HUES48 (cell line): ENCODE measurements at regions not wholly inside any gene's neighbourhood (a gene's known extent, or its start where the extent isn't known, plus 50 kb on each side); places are given as distances from the start of the nearest gene placed in this dataset.
"Not testable (repeated sequence)": the region's sequence is repeated elsewhere in the genome, so short reads cannot be mapped to it uniquely, and the experiment has no call there.

Experiments used
- H3K27ac ChIP-seq: one replicate; pipeline ENCODE4 v1.7.0; 2013; ENCODE audit warnings: low read depth, low read length, inconsistent platforms
- H3K27me3 ChIP-seq: 2 replicates; pipeline ENCODE4 v1.6.1; 2013; ENCODE audit warnings: mild to moderate bottlenecking, low read length; ENCODE audit not compliant: control insufficient read depth, insufficient read depth
- H3K36me3 ChIP-seq: 2 replicates; pipeline ENCODE4 v1.6.1; 2013; ENCODE audit warnings: low read length; ENCODE audit not compliant: control insufficient read depth, insufficient read depth
- H3K4me1 ChIP-seq: 2 replicates; pipeline ENCODE4 v1.6.1; 2013; ENCODE audit warnings: mild to moderate bottlenecking, low read length; ENCODE audit not compliant: control insufficient read depth, insufficient read depth
- H3K4me3 ChIP-seq: 2 replicates; pipeline ENCODE4 v1.5.1; 2013; ENCODE audit warnings: mild to moderate bottlenecking, low read depth, low read length
- H3K9ac ChIP-seq: 2 replicates; pipeline ENCODE4 v1.6.1; 2013; ENCODE audit warnings: mild to moderate bottlenecking, low read depth, low read length, moderate library complexity
- H3K9me3 ChIP-seq: 2 replicates; pipeline ENCODE4 v1.6.1; 2013; ENCODE audit warnings: low read length; ENCODE audit not compliant: control insufficient read depth, insufficient read depth

DNA sequence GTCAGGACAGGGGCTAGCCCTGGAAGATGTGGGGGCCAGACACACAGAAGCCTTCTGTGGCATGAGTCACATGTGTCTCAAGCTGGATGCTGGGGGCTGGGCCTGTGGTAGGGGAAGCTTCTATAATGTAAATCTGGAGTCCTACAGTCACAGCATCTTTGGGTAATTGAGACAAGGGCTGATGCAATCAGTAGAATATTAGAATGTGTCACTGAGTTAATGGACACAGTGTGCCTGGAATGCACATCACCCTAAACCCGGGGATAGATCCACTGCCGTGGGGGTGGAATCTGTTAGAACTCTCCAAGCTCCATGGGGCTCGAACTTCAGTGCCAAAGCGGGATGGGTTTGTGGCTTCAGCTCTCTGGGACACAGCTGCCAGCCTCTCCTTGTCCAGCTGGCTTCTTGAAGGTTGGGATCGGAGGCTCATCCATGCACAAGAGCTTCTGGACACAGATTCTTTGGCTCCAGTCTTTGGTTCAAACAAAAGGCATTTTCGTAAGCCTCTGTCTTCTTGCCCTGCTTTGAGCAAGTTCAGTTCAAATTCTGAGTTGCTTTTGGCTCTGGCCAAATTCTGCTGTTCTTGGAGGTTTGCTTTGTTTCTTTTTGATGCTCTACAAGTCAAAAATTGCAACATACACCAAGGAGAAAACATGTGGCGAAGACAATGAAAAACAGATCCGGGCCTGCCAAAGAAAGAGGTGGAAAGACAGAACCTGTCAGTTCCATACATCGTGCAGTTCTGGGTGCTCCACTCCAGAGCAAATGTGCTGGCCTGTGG, 194.8 kb upstream of the ZNF32 start:
- no peaks in the 10 kb centered on the region for H3K4me1 ChIP-seq
- no peak overlapping the region for H3K4me3 ChIP-seq
- H3K36me3 ChIP-seq: no peaks in the 10 kb centered on the region
- no peak overlapping the region for H3K9ac ChIP-seq
- H3K27me3 ChIP-seq: no peaks in the 10 kb centered on the region
- no peak overlapping the region for H3K27ac ChIP-seq
- H3K9me3 ChIP-seq: no peaks in the 10 kb centered on the region

DNA sequence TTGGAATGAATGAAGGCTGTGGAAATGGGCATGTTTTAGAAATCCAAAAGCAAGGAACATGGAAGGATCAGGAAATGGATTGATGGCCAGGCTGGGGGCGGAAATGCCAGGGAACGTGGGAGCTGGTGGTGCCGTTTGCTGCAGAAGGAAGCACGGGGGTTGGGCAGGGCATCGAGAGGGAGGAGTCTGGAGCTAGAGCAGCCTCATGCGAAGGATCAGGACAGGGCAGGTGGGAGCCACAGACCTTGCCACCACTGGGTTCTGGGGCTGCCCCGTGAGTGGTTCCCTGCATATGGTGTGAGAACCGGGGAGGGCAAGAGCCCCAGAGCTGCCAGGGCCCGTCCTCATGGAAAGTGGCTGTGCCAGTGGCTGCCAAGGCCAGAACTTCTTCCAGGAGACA, 193.8 kb upstream of the ZNF32 start:
- H3K9ac ChIP-seq: no peak overlapping the region
- H3K4me1 ChIP-seq: no peaks in the 10 kb centered on the region
- H3K9me3 ChIP-seq: no peaks in the 10 kb centered on the region

GRCh38 chr10:43842072-43842471, 193.4 kb upstream of the ZNF32 start:
- Histone ChIP-seq H3K4me3 (no peak overlapping the region), H3K27me3 (no peaks in the 10 kb centered on the region)

More for the DNA sequence above, 193.8 kb upstream of the ZNF32 start:
- H3K27me3 ChIP-seq: no peaks in the 10 kb centered on the region
- H3K27ac ChIP-seq: no peak overlapping the region
- no peak overlapping the region for H3K4me3 ChIP-seq
- H3K36me3 ChIP-seq: no peaks in the 10 kb centered on the region

GRCh38 chr10:43839973-43840372, 191.3 kb upstream of the ZNF32 start:
- Histone ChIP-seq H3K4me3 (no peak overlapping the region), H3K4me1 (no peaks in the 10 kb centered on the region), H3K36me3 (no peaks in the 10 kb centered on the region), H3K27me3 (no peaks in the 10 kb centered on the region), H3K9ac (no peak overlapping the region), H3K9me3 (peaks cover 7% of the 10 kb centered on the region; the same call in 1 of the 2 replicates), H3K27ac (no peak overlapping the region)

More at GRCh38 chr10:43842072-43842471, 193.4 kb upstream of the ZNF32 start:
- no peak overlapping the region for H3K27ac ChIP-seq
- no peaks in the 10 kb centered on the region for H3K9me3 ChIP-seq
- no peaks in the 10 kb centered on the region for H3K36me3 ChIP-seq
- no peak overlapping the region for H3K9ac ChIP-seq
- H3K4me1 ChIP-seq: no peaks in the 10 kb centered on the region

DNA sequence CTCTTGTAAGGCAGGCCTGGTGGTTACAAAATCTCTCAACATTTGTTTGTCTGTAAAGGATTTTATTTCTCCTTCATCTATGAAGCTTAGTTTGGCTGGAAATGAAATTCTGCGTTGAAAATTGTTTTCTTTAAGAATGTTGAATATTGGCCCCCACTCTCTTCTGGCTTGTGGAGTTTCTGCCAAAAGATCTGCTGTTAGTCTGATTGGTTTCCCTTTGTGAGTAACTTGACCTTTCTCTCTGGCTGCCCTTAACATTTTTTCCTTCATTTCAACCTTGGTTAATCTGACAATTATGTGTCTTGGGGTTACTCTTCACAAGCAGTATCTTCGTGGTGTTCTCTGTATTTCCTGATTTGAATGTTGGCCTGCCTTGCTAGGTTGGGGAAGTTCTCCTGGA, 186.1 kb upstream of the ZNF32 start:
- not testable (repeated sequence) for H3K36me3 ChIP-seq, H3K9me3 ChIP-seq, H3K27me3 ChIP-seq, H3K4me3 ChIP-seq, H3K27ac ChIP-seq, H3K4me1 ChIP-seq, H3K9ac ChIP-seq

GRCh38 chr10:43827853-43828252, 179.2 kb upstream of the ZNF32 start:
- no peak overlapping the region for H3K9ac ChIP-seq
- H3K27ac ChIP-seq: no peak overlapping the region
- no peaks in the 10 kb centered on the region for H3K36me3 ChIP-seq
- no peaks in the 10 kb centered on the region for H3K27me3 ChIP-seq
- H3K4me3 ChIP-seq: no peak overlapping the region
- H3K9me3 ChIP-seq: no peaks in the 10 kb centered on the region
- H3K4me1 ChIP-seq: no peaks in the 10 kb centered on the region

DNA sequence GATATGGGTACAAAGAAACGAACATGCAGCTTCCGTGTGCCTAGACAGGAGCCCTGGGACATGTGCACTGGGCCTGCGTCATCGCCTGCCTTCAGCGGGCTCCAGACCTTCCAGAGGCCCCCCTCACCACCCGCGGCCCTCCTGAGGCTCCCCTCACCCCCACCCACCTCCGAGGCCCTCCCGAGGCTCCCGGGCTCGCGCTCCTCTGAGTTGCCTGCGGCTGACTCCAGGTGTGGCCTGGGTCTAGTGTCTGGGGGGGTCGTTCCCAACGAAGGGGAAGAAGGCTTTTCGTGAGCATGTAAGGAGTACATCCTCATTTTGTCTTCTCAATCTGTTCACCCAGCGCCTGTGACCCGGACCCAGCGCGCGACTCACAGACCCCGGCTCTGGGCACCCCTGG, 177.3 kb upstream of the ZNF32 start:
- H3K4me3 ChIP-seq: no peak overlapping the region
- H3K27me3 ChIP-seq: no peaks in the 10 kb centered on the region
- H3K9me3 ChIP-seq: no peaks in the 10 kb centered on the region
- H3K9ac ChIP-seq: no peak overlapping the region
- no peak overlapping the region for H3K27ac ChIP-seq
- H3K4me1 ChIP-seq: no peaks in the 10 kb centered on the region
- H3K36me3 ChIP-seq: no peaks in the 10 kb centered on the region

- H3K4me3 ChIP-seq: no peak overlapping the region
- no peaks in the 10 kb centered on the region for H3K9me3 ChIP-seq
- H3K27me3 ChIP-seq: no peaks in the 10 kb centered on the region
- no peak overlapping the region for H3K9ac ChIP-seq
- H3K4me1 ChIP-seq: no peaks in the 10 kb centered on the region
- no peak overlapping the region for H3K27ac ChIP-seq
- H3K36me3 ChIP-seq: no peaks in the 10 kb centered on the region
These were observed 176.7 kb upstream of the ZNF32 start for GRCh38 chr10:43825421-43825820.

DNA sequence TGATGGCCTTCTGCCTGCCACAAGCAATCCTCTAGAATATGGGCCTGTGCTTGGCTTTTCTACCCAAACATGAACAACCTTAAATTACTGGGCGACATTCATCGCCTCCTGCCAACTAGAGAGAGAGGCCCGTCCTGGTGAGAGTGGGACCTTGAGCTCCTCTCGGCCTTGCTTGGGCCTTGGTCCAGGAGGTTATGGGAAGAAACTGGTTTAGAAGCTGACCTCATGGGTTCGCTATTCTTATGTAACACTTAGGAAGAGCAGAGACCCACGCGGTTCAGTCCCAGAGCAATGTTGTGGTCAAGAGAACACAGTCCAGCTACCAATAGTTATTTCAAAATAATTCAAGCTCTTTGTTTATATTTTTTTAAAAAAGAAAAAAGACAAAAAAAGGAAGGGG, 176.3 kb upstream of the ZNF32 start:
- no peak overlapping the region for H3K4me3 ChIP-seq
- no peaks in the 10 kb centered on the region for H3K27me3 ChIP-seq
- no peak overlapping the region for H3K9ac ChIP-seq
- H3K27ac ChIP-seq: no peak overlapping the region
- H3K4me1 ChIP-seq: no peaks in the 10 kb centered on the region
- H3K36me3 ChIP-seq: no peaks in the 10 kb centered on the region
- H3K9me3 ChIP-seq: no peaks in the 10 kb centered on the region

GRCh38 chr10:43822631-43823580, 174.2 kb upstream of the ZNF32 start:
- Histone ChIP-seq H3K4me1 (no peaks in the 10 kb centered on the region), H3K27me3 (no peaks in the 10 kb centered on the region), H3K4me3 (no peak overlapping the region), H3K27ac (no peak overlapping the region), H3K9ac (no peak overlapping the region), H3K36me3 (no peaks in the 10 kb centered on the region), H3K9me3 (no peaks in the 10 kb centered on the region)

GRCh38 chr10:43821103-43821502, 172.4 kb upstream of the ZNF32 start:
- no peaks in the 10 kb centered on the region for H3K27me3 ChIP-seq
- no peaks in the 10 kb centered on the region for H3K36me3 ChIP-seq
- H3K9ac ChIP-seq: no peak overlapping the region
- no peaks in the 10 kb centered on the region for H3K4me1 ChIP-seq
- no peak overlapping the region for H3K4me3 ChIP-seq
- no peak overlapping the region for H3K27ac ChIP-seq
- H3K9me3 ChIP-seq: no peaks in the 10 kb centered on the region
